CD14-positive monocyte (primary cell): ENCODE measurements at regions not wholly inside any gene's neighbourhood (a gene's known extent, or its start where the extent isn't known, plus 50 kb on each side); places are given as distances from the start of the nearest gene placed in this dataset.

Experiments
- DNase-seq, 3 donors: peaks; one replicate each; pipeline ENCODE4 v3.0.0-alpha.2; 2011 to 2022
- H2AFZ ChIP-seq: 2 replicates; pipeline ENCODE4 v1.6.0; 2012; ENCODE audit warnings: mild to moderate bottlenecking, low read depth, low read length, inconsistent platforms; ENCODE audit not compliant: insufficient read depth, poor library complexity, severe bottlenecking
- H3K27ac ChIP-seq, 2 donors: 1 replicate in 1 of 2; 2 replicates in 1 of 2; pipeline ENCODE4 v1.5.1; 2012 to 2013; ENCODE audit warnings: low read length in 2 of 2, control low read depth in 1 of 2, inconsistent platforms in 1 of 2, low read depth in 1 of 2, mild to moderate bottlenecking in 1 of 2
- H3K27me3 ChIP-seq, 2 donors: one replicate each; pipeline versions ENCODE4 v1.6.0 to v1.6.1; 2011 to 2013; ENCODE audit warnings: low read length in 2 of 2; ENCODE audit not compliant: control insufficient read depth in 2 of 2, insufficient read depth in 2 of 2
- H3K36me3 ChIP-seq, 2 donors: replicated peaks in 1 of 2; 1 replicate in 1 of 2; 2 replicates in 1 of 2; pipeline versions ENCODE4 v1.5.1 to v1.6.1; 2012 to 2013; ENCODE audit warnings: low read length in 2 of 2, control low read depth in 1 of 2, inconsistent platforms in 1 of 2, mild to moderate bottlenecking in 1 of 2; ENCODE audit not compliant: insufficient read depth in 2 of 2, control insufficient read depth in 1 of 2
- H3K4me1 ChIP-seq, 2 donors: 1 replicate in 1 of 2; 2 replicates in 1 of 2; pipeline versions ENCODE4 v1.5.1 to v1.6.1; 2012 to 2013; ENCODE audit warnings: low read length in 2 of 2, control low read depth in 1 of 2, inconsistent platforms in 1 of 2, mild to moderate bottlenecking in 1 of 2, moderate library complexity in 1 of 2; ENCODE audit not compliant: insufficient read depth in 2 of 2, control insufficient read depth in 1 of 2
- H3K4me2 ChIP-seq: replicated peaks from 2 replicates; pipeline ENCODE3; 2012; ENCODE audit warnings: low read length, moderate library complexity, mild to moderate bottlenecking; ENCODE audit not compliant: poor library complexity, severe bottlenecking; ENCODE audit errors: extremely low read depth
- H3K4me3 ChIP-seq, 3 experiments: fragments of 200-600 bp in 1 of 3; sonication (generic) in 1 of 3; replicated peaks in 1 of 3; 1 replicate in 2 of 3; 2 replicates in 1 of 3; pipeline ENCODE4 v1.5.1; 2011 to 2013; ENCODE audit warnings: low read length in 3 of 3, mild to moderate bottlenecking in 3 of 3, control low read depth in 2 of 3, low read depth in 2 of 3, inconsistent platforms in 1 of 3, moderate library complexity in 1 of 3
- H3K79me2 ChIP-seq: 2 replicates; pipeline ENCODE4 v1.6.0; 2012; ENCODE audit warnings: mild to moderate bottlenecking, control low read depth, inconsistent platforms, low read length, moderate library complexity; ENCODE audit not compliant: insufficient read depth
- H3K9ac ChIP-seq: 2 replicates; pipeline ENCODE4 v1.6.0; 2017; ENCODE audit warnings: low read length, mild to moderate bottlenecking; ENCODE audit not compliant: insufficient read depth, poor library complexity, severe bottlenecking
- H3K9me3 ChIP-seq, 2 donors: replicated peaks in 1 of 2; 1 replicate in 1 of 2; 2 replicates in 1 of 2; pipeline versions ENCODE4 v1.5.1 to v1.6.1; 2012 to 2013; ENCODE audit warnings: low read length in 2 of 2, control low read depth in 1 of 2; ENCODE audit not compliant: control insufficient read depth in 1 of 2, insufficient read depth in 1 of 2
- H4K20me1 ChIP-seq: 2 replicates; pipeline ENCODE4 v1.6.0; 2012; ENCODE audit warnings: mild to moderate bottlenecking, low read length, control low read depth, moderate library complexity; ENCODE audit not compliant: insufficient read depth
- H3K27ac Mint-ChIP-seq, 7 donors: one replicate each; pipeline ENCODE4 v1.8.0; 2020; ENCODE audit warnings: mild to moderate bottlenecking in 7 of 7, mixed read lengths in 7 of 7, moderate library complexity in 6 of 7, inconsistent platforms in 2 of 7
- H3K27me3 Mint-ChIP-seq, 3 donors: one replicate each; pipeline ENCODE4 v1.8.0; 2021 to 2022; ENCODE audit warnings: low read depth in 3 of 3, mild to moderate bottlenecking in 3 of 3, mixed read lengths in 3 of 3, moderate library complexity in 3 of 3, inconsistent platforms in 1 of 3
- H3K36me3 Mint-ChIP-seq, 2 donors: one replicate each; pipeline ENCODE4 v1.8.0; 2020; ENCODE audit warnings: mixed read lengths in 2 of 2, inconsistent platforms in 1 of 2, mild to moderate bottlenecking in 1 of 2
- H3K4me1 Mint-ChIP-seq: one replicate; pipeline ENCODE4 v1.8.0; 2020; ENCODE audit warnings: mild to moderate bottlenecking, mixed read lengths
- H3K4me3 Mint-ChIP-seq, 2 donors: one replicate each; pipeline ENCODE4 v1.8.0; 2020; ENCODE audit warnings: mild to moderate bottlenecking in 2 of 2, mixed read lengths in 2 of 2, moderate library complexity in 1 of 2
- H3K9me3 Mint-ChIP-seq, 7 donors: one replicate each; pipeline ENCODE4 v1.8.0; 2020 to 2022; ENCODE audit warnings: mixed read lengths in 7 of 7, mild to moderate bottlenecking in 6 of 7, moderate library complexity in 6 of 7, inconsistent platforms in 2 of 7
- WGBS: methylation state at CpG from one replicate; pipeline ENCODE4 v1.1.5; 2013; ENCODE audit warnings: missing lambda C conversion rate; ENCODE audit not compliant: insufficient coverage; 5-methylcytosine and 5-hydroxymethylcytosine counted together
- intact Hi-C, 2 donors: fragments of 100-400 bp; cut with micrococcal nuclease; formaldehyde crosslinking; loops; one replicate each; pipeline versions ENCODE4 v1.15.0 to v1.15.1; 2023
- TF ChIP-seq, protein P1 (sequence below): fragments of 200-600 bp; IDR thresholded peaks from one replicate; pipeline ENCODE4 v1.8.0; 2022; ENCODE audit warnings: antibody characterized with exemption, mild to moderate bottlenecking

- no peaks in the 10 kb centered on the region for H3K9me3 ChIP-seq
- no peaks in the 10 kb centered on the region for H4K20me1 ChIP-seq
- no peaks in the 10 kb centered on the region for H3K36me3 ChIP-seq
- TF ChIP-seq, protein P1, sequence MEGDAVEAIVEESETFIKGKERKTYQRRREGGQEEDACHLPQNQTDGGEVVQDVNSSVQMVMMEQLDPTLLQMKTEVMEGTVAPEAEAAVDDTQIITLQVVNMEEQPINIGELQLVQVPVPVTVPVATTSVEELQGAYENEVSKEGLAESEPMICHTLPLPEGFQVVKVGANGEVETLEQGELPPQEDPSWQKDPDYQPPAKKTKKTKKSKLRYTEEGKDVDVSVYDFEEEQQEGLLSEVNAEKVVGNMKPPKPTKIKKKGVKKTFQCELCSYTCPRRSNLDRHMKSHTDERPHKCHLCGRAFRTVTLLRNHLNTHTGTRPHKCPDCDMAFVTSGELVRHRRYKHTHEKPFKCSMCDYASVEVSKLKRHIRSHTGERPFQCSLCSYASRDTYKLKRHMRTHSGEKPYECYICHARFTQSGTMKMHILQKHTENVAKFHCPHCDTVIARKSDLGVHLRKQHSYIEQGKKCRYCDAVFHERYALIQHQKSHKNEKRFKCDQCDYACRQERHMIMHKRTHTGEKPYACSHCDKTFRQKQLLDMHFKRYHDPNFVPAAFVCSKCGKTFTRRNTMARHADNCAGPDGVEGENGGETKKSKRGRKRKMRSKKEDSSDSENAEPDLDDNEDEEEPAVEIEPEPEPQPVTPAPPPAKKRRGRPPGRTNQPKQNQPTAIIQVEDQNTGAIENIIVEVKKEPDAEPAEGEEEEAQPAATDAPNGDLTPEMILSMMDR = no peak
- intact Hi-C loops = no loop called here
- Mint-ChIP-seq H3K27ac (no peak overlapping the region), H3K4me3 (no peak overlapping the region), H3K36me3 (no peaks in the 10 kb centered on the region), H3K9me3 (peaks cover 0 to 5% (median 0%) of the 10 kb centered on the region in 7 donors), H3K4me1 (no peaks in the 10 kb centered on the region), H3K27me3 (peaks cover 0 to 3% (median 0%) of the 10 kb centered on the region in 3 donors)
- H3K27me3 ChIP-seq = no peaks in the 10 kb centered on the region
- no peak overlapping the region for H3K4me3 ChIP-seq
- no peak overlapping the region for H2AFZ ChIP-seq
- H3K4me1 ChIP-seq = no peaks in the 10 kb centered on the region
- H3K27ac ChIP-seq = no peak overlapping the region
- no peak overlapping the region for H3K9ac ChIP-seq
- no peaks in the 10 kb centered on the region for H3K79me2 ChIP-seq
- no peak for DNase-seq
- no peak overlapping the region for H3K4me2 ChIP-seq
These were observed 244.4 kb upstream of the KBTBD8 start for GRCh38 chr3:66753670-66754069.

- no peak overlapping the region for H3K9ac ChIP-seq
- no peaks in the 10 kb centered on the region for H3K4me1 ChIP-seq
- H3K4me3 ChIP-seq = no peak overlapping the region
- intact Hi-C loops = no loop called here
- H2AFZ ChIP-seq = no peak overlapping the region
- H3K4me3 Mint-ChIP-seq = no peak overlapping the region
- H3K4me2 ChIP-seq = no peak overlapping the region
- peaks cover 0 to 3% (median 0%) of the 10 kb centered on the region in 3 donors for H3K27me3 Mint-ChIP-seq
- no peaks in the 10 kb centered on the region for H3K79me2 ChIP-seq
- no peaks in the 10 kb centered on the region for H3K4me1 Mint-ChIP-seq
- 98% methylated on average over 6 of the region's 7 CpGs for WGBS
- TF ChIP-seq, protein P1 = no peak
- no peak for DNase-seq
- H3K27ac ChIP-seq = no peak overlapping the region
- H3K9me3 ChIP-seq = no peaks in the 10 kb centered on the region
- H3K27ac Mint-ChIP-seq = no peak overlapping the region
- no peaks in the 10 kb centered on the region for H4K20me1 ChIP-seq
- H3K36me3 ChIP-seq = no peaks in the 10 kb centered on the region
- no peaks in the 10 kb centered on the region for H3K27me3 ChIP-seq
- H3K36me3 Mint-ChIP-seq = no peaks in the 10 kb centered on the region
- peaks cover 0 to 5% (median 2%) of the 10 kb centered on the region in 7 donors for H3K9me3 Mint-ChIP-seq
These were observed 243.5 kb upstream of the KBTBD8 start for GRCh38 chr3:66754613-66755012.
